ENCODE measurements at regions not wholly inside any gene's neighbourhood (a gene's known extent, or its start where the extent isn't known, plus 50 kb on each side); places are given as distances from the start of the nearest gene placed in this dataset.

GRCh38 chr4:106418444-106418843 is 49.9 kb upstream of the GIMD1 start:
- TF ChIP-seq CTCF (IDR thresholded peaks at IDR 0.05; ENCODE audit: low read length) = no peak
- TF ChIP-seq EZH2phosphoT487 (IDR thresholded peaks at IDR 0.05; ENCODE audit: low read length) = no peak

Measured in MM.1S (cell line).